GM06990 (cell line): ENCODE measurements at regions not wholly inside any gene's neighbourhood (a gene's known extent, or its start where the extent isn't known, plus 50 kb on each side); places are given as distances from the start of the nearest gene placed in this dataset.
"Not testable (repeated sequence)": the region's sequence is repeated elsewhere in the genome, so short reads cannot be mapped to it uniquely, and the experiment has no call there.

Experiments
- DNase-seq: peaks from one replicate; pipeline ENCODE4 v3.0.0-alpha.2; 2011; ENCODE audit not compliant: insufficient read length; ENCODE audit errors: extremely low read depth
- H3K27me3 ChIP-seq: replicated peaks from 2 replicates; pipeline ENCODE4 v1.6.0; 2011; ENCODE audit warnings: low read length; ENCODE audit not compliant: control insufficient read depth, insufficient read depth
- H3K36me3 ChIP-seq: 2 replicates; pipeline ENCODE4 v1.5.1; 2011; ENCODE audit warnings: low read length; ENCODE audit not compliant: control insufficient read depth, insufficient read depth
- H3K4me3 ChIP-seq: replicated peaks from 2 replicates; pipeline ENCODE4 v1.5.1; 2011; ENCODE audit warnings: low read depth, mild to moderate bottlenecking, control low read depth, low read length
- TF ChIP-seq, protein P1 (sequence below): IDR thresholded peaks from 2 replicates; pipeline ENCODE4 v1.5.1; 2011; ENCODE audit warnings: low read length, control low read depth, mild to moderate bottlenecking, inconsistent platforms; ENCODE audit not compliant: insufficient read depth, poor library complexity, severe bottlenecking

DNA sequence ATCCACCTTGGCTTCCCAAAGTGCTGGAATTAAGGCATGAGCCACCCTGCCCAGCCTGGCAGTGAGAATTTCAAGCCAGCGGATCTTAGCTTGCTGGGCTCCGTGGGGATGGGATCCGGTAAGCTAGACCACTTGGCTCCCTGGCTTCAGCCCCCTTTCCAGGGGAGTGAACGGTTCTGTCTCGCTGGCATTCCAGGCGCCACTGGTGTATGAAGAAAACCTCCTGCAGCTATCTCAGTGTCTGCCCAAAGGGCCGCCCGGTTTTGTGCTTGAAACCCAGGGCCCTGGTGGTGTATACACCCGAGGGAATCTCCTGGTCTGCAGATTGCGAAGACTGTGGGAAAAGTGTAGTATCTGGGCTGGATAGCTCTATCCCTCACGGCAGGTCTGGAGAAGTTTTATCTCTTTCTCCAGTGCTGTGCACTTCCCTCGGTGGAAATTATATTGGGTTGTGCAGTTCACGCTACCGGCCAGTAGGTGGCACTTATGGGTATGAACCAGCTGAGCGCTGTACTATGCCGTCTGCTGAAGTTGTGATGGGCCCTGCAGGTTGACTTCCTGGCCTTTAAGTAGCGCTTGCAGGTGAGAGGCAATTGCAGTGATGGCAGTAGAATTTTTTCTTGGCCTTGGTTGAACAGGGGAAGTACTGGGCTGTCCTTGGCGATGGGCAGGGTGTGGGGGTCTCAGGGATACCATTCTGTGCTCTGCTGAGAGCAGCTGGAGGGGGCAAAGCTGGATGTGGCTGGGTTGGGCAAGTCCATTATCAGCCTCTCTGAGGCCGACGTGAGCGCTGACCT lies 138.0 kb upstream of the MTPN start:
- H3K27me3 ChIP-seq: no peaks in the 10 kb centered on the region
- H3K4me3 ChIP-seq: no peak overlapping the region
- no peaks in the 10 kb centered on the region for H3K36me3 ChIP-seq
- DNase-seq: peak; percentile 13
- TF ChIP-seq, protein P1, sequence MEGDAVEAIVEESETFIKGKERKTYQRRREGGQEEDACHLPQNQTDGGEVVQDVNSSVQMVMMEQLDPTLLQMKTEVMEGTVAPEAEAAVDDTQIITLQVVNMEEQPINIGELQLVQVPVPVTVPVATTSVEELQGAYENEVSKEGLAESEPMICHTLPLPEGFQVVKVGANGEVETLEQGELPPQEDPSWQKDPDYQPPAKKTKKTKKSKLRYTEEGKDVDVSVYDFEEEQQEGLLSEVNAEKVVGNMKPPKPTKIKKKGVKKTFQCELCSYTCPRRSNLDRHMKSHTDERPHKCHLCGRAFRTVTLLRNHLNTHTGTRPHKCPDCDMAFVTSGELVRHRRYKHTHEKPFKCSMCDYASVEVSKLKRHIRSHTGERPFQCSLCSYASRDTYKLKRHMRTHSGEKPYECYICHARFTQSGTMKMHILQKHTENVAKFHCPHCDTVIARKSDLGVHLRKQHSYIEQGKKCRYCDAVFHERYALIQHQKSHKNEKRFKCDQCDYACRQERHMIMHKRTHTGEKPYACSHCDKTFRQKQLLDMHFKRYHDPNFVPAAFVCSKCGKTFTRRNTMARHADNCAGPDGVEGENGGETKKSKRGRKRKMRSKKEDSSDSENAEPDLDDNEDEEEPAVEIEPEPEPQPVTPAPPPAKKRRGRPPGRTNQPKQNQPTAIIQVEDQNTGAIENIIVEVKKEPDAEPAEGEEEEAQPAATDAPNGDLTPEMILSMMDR: peak; percentile 91

DNA sequence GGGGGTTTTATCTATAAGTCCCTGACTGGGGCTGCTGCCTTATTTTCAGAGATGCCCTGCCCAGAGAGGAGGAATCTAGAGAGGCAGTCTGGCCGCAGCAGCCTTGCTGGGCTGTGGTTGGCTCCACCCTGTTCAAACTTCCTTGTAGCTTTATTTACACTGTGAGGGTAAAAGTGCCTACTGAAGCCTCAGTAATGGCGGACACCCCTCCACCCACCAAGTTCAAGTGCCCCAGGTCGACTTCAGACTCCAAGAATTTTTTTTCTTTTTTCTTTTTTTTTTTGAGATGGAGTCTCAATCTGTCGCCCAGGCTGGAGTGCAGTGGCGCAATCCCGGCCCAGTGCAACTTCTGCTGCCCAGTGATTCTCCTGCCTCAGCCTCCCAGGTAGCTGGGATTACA lies 137.3 kb upstream of the MTPN start:
- not testable (repeated sequence) for H3K4me3 ChIP-seq, DNase-seq, H3K27me3 ChIP-seq, H3K36me3 ChIP-seq

DNA sequence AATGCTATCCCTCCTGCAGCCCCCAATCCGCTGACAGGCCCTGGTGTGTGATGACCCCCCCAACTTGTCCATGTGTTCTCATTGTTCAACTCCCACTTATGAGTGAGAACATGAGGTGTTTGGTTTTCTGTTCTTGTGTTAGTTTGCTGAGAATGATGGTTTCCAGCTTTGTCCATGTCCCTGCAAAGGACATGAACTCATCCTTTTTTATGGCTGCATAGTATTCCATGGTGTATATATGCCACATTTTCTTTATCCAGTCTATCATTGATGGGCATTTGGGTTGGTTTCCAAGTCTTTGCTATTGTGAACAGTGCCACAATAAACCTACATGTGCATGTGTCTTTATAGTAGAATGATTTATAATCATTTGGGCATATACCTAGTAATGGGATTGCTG lies 131.9 kb upstream of the MTPN start:
- not testable (repeated sequence) for H3K4me3 ChIP-seq, H3K27me3 ChIP-seq, DNase-seq

DNA sequence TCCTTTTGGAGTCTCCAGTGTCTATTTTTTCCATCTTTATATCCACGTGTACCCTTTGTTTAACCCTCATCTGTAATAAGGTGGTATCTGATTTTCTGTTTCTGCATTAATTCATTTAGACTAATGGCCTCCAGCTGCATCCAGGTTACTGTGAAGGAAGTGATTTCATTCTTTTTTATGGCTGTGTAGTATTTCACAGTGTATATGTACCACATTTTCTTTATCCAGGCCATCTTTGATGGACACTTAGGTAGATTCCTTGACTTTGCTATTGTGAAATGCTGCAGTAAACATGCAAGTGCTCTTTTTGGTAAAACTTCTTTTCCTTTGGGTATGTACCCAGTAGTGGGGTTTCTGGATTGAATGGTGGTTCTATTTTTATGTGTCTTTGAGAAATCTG lies 128.0 kb upstream of the MTPN start:
- Histone ChIP-seq H3K4me3 (no peak overlapping the region), H3K27me3 (no peaks in the 10 kb centered on the region), H3K36me3 (no peaks in the 10 kb centered on the region)
- DNase-seq: no peak
- TF ChIP-seq, protein P1: no peak

More for the DNA sequence above, 131.9 kb upstream of the MTPN start:
- H3K36me3 ChIP-seq: not testable (repeated sequence)

DNA sequence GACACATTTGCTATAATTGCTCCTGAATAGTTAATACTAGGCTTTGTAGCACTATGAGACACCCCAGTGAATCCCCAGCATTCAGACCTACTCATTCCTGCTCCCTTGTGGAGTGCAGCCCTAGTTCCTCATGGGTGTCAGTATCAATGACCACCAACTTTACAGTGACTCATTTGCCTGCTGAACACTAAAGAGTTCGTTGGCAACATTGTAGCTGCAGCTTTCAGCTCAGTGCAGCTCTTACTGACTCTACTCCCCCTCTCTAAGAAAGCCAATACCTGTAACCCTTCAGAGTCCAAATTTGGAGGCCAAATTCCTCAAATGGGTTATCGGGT lies 127.1 kb upstream of the MTPN start:
- no peaks in the 10 kb centered on the region for H3K27me3 ChIP-seq
- no peak for DNase-seq
- no peaks in the 10 kb centered on the region for H3K36me3 ChIP-seq
- H3K4me3 ChIP-seq: no peak overlapping the region
- TF ChIP-seq, protein P1: no peak

DNA sequence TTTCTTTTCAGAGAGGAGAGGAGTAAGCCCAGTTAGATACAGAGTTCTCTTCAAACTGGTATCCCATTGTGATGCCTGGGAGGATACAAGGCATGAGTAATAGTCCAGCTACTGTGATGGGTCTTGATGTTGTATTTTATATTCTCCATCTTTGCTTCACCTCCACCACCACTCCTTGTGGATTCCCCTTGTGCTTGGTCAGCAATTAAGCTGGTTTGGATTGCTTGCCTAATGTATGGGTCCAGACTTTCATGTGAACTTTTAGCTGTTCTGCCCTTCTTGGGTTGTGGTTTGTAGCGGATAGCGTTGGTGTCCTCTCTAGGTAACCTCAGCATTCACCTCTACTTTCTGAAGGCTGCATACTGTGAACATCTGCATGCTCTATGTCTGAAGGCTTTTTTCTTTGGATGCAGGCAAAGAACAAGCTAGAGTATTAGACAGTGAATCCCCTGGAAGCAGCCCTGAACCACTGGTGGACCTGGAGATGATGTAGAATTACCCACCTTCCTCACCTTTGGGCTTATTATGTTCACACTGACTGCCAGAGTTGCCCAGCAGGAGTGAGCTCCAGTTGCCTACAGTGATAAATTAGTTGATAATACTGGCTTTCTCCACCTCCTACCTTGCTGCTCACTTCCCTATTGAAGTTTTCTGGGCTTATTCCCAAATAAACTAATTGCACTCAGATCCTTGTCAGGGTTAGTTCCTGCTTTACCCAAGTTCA lies 126.5 kb upstream of the MTPN start:
- TF ChIP-seq, protein P1: no peak
- H3K36me3 ChIP-seq: no peaks in the 10 kb centered on the region
- no peak overlapping the region for H3K4me3 ChIP-seq
- DNase-seq: no peak
- no peaks in the 10 kb centered on the region for H3K27me3 ChIP-seq

DNA sequence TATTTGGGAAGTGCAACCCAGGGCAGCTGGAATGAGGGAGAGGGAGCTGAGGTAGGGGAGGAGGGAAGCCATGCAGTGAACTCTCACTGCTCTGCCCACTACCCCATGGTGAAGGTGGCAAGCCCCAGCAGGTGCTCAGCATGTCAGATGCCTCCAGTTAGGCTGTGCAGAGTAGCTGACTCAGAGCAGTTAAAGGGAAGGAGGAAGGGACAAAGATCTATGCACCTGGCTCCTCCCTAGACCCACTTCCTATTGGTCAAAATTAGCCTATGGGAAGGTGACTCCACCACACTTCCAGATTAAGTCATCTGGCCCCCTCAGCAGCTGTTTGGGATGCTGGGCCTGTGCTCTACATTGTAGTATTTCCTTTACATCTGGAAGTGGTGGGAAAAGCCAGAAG lies 125.7 kb upstream of the MTPN start:
- Histone ChIP-seq H3K36me3 (no peaks in the 10 kb centered on the region), H3K27me3 (no peaks in the 10 kb centered on the region), H3K4me3 (no peak overlapping the region)
- TF ChIP-seq, protein P1: no peak
- no peak for DNase-seq

DNA sequence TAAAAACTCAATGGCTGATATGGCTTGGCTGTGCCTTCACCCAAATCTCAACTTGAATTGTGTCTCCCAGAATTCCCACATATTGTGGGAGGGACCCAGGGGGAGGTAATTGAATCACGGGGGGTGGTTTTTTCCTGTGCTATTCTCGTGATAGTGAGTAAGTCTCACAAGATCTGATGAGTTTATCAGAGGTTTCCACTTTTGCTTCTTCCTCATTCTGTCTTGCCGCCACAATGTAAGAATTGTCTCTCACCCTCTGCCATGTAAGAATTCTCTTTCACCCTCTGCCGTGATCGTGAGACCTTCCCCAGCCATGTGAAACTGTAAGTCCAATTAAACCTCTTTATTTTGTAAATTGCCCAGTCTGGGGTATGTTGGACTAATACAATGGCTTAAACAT lies 115.6 kb upstream of the MTPN start:
- DNase-seq, H3K36me3 ChIP-seq, H3K4me3 ChIP-seq, H3K27me3 ChIP-seq: not testable (repeated sequence)
